ENCODE measurements at regions not wholly inside any gene's neighbourhood (a gene's known extent, or its start where the extent isn't known, plus 50 kb on each side); places are given as distances from the start of the nearest gene placed in this dataset.
A peak's percentile ranks its signal among the peaks of the same experiment; 100 is the strongest.

GRCh38 chr11:35063488-35063931 lies 75.5 kb upstream of the CD44 start:
- TF ChIP-seq EZH2 (IDR thresholded peaks at IDR 0.05; ENCODE audit: borderline replicate concordance, low read depth, low read length, poor library complexity, severe bottlenecking), result no peak
- TF ChIP-seq, protein P1, sequence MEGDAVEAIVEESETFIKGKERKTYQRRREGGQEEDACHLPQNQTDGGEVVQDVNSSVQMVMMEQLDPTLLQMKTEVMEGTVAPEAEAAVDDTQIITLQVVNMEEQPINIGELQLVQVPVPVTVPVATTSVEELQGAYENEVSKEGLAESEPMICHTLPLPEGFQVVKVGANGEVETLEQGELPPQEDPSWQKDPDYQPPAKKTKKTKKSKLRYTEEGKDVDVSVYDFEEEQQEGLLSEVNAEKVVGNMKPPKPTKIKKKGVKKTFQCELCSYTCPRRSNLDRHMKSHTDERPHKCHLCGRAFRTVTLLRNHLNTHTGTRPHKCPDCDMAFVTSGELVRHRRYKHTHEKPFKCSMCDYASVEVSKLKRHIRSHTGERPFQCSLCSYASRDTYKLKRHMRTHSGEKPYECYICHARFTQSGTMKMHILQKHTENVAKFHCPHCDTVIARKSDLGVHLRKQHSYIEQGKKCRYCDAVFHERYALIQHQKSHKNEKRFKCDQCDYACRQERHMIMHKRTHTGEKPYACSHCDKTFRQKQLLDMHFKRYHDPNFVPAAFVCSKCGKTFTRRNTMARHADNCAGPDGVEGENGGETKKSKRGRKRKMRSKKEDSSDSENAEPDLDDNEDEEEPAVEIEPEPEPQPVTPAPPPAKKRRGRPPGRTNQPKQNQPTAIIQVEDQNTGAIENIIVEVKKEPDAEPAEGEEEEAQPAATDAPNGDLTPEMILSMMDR (conservative IDR thresholded peaks at IDR 0.05; ENCODE audit: low read depth, low read length), result no peak
- no peaks in the 10 kb centered on the region for H3K36me3 ChIP-seq (ENCODE audit: insufficient read depth, low read length, poor library complexity, severe bottlenecking)
- ChIA-PET CTCF (interaction anchor here (0.6 kb wide), 1 partner anchor 294 kb away, joined by 4 read pairs; no protein-coding TSS in a partner anchor), POLR2A (ENCODE audit: low non-redundant PET) (interaction anchor here (0.7 kb wide), 1 partner anchor 57 kb away, joined by 3 read pairs; no protein-coding TSS in a partner anchor)
- intact Hi-C loops (cut with micrococcal nuclease; ENCODE audit: unreplicated experiment), result no loop called here
- H3K4me3 ChIP-seq (ENCODE audit: low read depth, low read length, poor library complexity, severe bottlenecking), result no peak overlapping the region
- no peaks in the 10 kb centered on the region for H3K9me3 ChIP-seq (ENCODE audit: low read depth, low read length, poor library complexity, severe bottlenecking)
- DNase-seq (ENCODE audit: low spot score), result no peak
- H3K27ac ChIP-seq (ENCODE audit: low read depth, low read length, poor library complexity, severe bottlenecking), result no peak overlapping the region
- peaks cover 7% of the 10 kb centered on the region for H3K4me1 ChIP-seq (ENCODE audit: insufficient read depth, low read length, poor library complexity, severe bottlenecking)
- BruUV-seq (replicated peaks), result no TSS peak
- no peaks in the 10 kb centered on the region for H3K27me3 ChIP-seq (replicated peaks; ENCODE audit: insufficient read depth, low read depth, low read length, poor library complexity)

DNA sequence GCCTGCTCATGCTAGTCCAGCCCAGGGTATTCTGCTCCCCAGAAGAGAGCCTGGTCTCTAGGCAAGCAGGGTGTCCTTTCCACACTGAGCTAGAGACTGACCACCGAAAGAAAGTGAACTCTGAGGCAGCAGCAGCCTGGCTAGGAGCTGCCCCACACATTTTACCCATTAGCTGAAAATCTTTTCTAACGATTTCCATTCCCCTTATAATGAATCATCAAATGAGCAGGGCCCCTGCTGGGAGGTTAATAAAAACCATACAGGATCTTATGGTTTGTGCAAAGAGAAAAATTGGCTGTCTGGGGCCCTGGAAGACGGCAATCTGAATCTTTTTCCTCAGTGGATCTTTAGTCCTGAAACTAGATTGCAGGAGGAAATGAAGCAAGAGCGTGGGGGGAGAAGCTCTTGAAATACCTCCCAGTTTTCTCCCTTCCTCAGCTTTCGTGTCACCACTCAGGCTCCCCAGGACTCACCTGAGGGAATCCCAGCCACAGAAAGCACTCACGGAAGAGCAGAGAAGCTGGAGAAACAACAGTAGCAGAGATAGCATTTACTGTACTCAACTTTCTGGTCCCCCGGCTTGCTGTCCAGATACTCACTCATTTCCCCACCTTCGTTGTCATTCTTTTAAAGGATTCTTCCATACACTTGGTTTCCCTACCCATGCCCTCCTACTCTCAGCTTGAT lies 74.7 kb upstream of the CD44 start:
- no peak overlapping the region for H3K27ac ChIP-seq (ENCODE audit: low read depth, low read length, poor library complexity, severe bottlenecking)
- no peaks in the 10 kb centered on the region for H3K9me3 ChIP-seq (ENCODE audit: low read depth, low read length, poor library complexity, severe bottlenecking)
- intact Hi-C loops (cut with micrococcal nuclease; ENCODE audit: unreplicated experiment), result no loop called here
- ChIA-PET POLR2A (ENCODE audit: low non-redundant PET) (interaction anchor here (0.7 kb wide), 1 partner anchor 58 kb away, joined by 3 read pairs; no protein-coding TSS in a partner anchor), CTCF (interaction anchor here (0.6 kb wide), 1 partner anchor 293 kb away, joined by 4 read pairs; no protein-coding TSS in a partner anchor)
- TF ChIP-seq EZH2 (IDR thresholded peaks at IDR 0.05; ENCODE audit: borderline replicate concordance, low read depth, low read length, poor library complexity, severe bottlenecking), result no peak
- TF ChIP-seq, protein P1 (conservative IDR thresholded peaks at IDR 0.05; ENCODE audit: low read depth, low read length), result no peak
- H3K4me3 ChIP-seq (ENCODE audit: low read depth, low read length, poor library complexity, severe bottlenecking), result no peak overlapping the region
- no peaks in the 10 kb centered on the region for H3K36me3 ChIP-seq (ENCODE audit: insufficient read depth, low read length, poor library complexity, severe bottlenecking)
- BruUV-seq (replicated peaks), result no TSS peak
- no peaks in the 10 kb centered on the region for H3K27me3 ChIP-seq (replicated peaks; ENCODE audit: insufficient read depth, low read depth, low read length, poor library complexity)
- peaks cover 7% of the 10 kb centered on the region for H3K4me1 ChIP-seq (ENCODE audit: insufficient read depth, low read length, poor library complexity, severe bottlenecking)
- DNase-seq (ENCODE audit: low spot score), result peak; percentile 92

- Histone ChIP-seq H3K4me1 (ENCODE audit: insufficient read depth, low read length, poor library complexity, severe bottlenecking) (peaks cover 7% of the 10 kb centered on the region), H3K27me3 (replicated peaks; ENCODE audit: insufficient read depth, low read depth, low read length, poor library complexity) (no peaks in the 10 kb centered on the region), H3K27ac (ENCODE audit: low read depth, low read length, poor library complexity, severe bottlenecking) (no peak overlapping the region), H3K36me3 (ENCODE audit: insufficient read depth, low read length, poor library complexity, severe bottlenecking) (no peaks in the 10 kb centered on the region), H3K4me3 (ENCODE audit: low read depth, low read length, poor library complexity, severe bottlenecking) (no peak overlapping the region), H3K9me3 (ENCODE audit: low read depth, low read length, poor library complexity, severe bottlenecking) (peaks cover 9% of the 10 kb centered on the region)
- DNase-seq (ENCODE audit: low spot score), result no peak
- no peak for TF ChIP-seq EZH2 (IDR thresholded peaks at IDR 0.05; ENCODE audit: borderline replicate concordance, low read depth, low read length, poor library complexity, severe bottlenecking)
- TF ChIP-seq, protein P1 (conservative IDR thresholded peaks at IDR 0.05; ENCODE audit: low read depth, low read length), result no peak
- no TSS peak for BruUV-seq (replicated peaks)
- intact Hi-C loops (cut with micrococcal nuclease; ENCODE audit: unreplicated experiment), result no loop called here
- CTCF ChIA-PET, result no interaction called here
- POLR2A ChIA-PET (ENCODE audit: low non-redundant PET), result no interaction called here
Measured at GRCh38 chr11:35065566-35065965, 73.4 kb upstream of the CD44 start.

Data from A673 (cell line).